ENCODE measurements at regions not wholly inside any gene's neighbourhood (a gene's known extent, or its start where the extent isn't known, plus 50 kb on each side); places are given as distances from the start of the nearest gene placed in this dataset.

- TF ChIP-seq XRCC4 (IDR thresholded peaks at IDR 0.05; ENCODE audit: extremely low read depth, insufficient read depth, insufficient read length) (no peak), TAF7 (tag; IDR thresholded peaks at IDR 0.05) (no peak), POU5F1 (IDR thresholded peaks at IDR 0.05; ENCODE audit: borderline replicate concordance, low read depth, low read length, partially characterized antibody) (no peak)
Measured at GRCh38 chr13:107395927-107396662, 819.2 kb downstream of the LIG4 start (continued).

GRCh38 chr13:107392205-107392604 lies 823.1 kb downstream of the LIG4 start:
- intact Hi-C loops (cut with micrococcal nuclease) (no loop called here), in situ Hi-C loops (cut with MboI) (no loop called here)
- BruUV-seq (replicated peaks) = no TSS peak
- Histone ChIP-seq H3K9me1 (ENCODE audit: control insufficient read depth, insufficient read depth, low read length) (no peaks in the 10 kb centered on the region), H3K27ac (ENCODE audit: extremely low read depth, low read depth, low read length) (no peak overlapping the region), H3K4me1 (replicated peaks in 1 of 2; ENCODE audit: control insufficient read depth in 2 of 2, insufficient read depth in 2 of 2, low read length in 2 of 2) (no peaks in the 10 kb centered on the region), H3K4me2 (ENCODE audit: insufficient read depth, low read length) (no peak overlapping the region), H3K36me3 (ENCODE audit: control insufficient read depth, insufficient read depth, low read length) (no peaks in the 10 kb centered on the region), H3K79me2 (ENCODE audit: control insufficient read depth, insufficient read depth, low read length) (no peaks in the 10 kb centered on the region), H4K20me1 (replicated peaks; ENCODE audit: control insufficient read depth, insufficient read depth, low read length) (no peaks in the 10 kb centered on the region), H3K4me3 (no peak overlapping the region), H3K27me3 (ENCODE audit: control insufficient read depth in 2 of 2, insufficient read depth in 2 of 2, low read length in 2 of 2) (no peaks in the 10 kb centered on the region), H3K9me3 (replicated peaks; ENCODE audit: control insufficient read depth, insufficient read depth, low read depth, low read length) (no peaks in the 10 kb centered on the region), H3K9ac (ENCODE audit: insufficient read depth in 1 of 2, low read depth in 2 of 2, low read length in 2 of 2) (no peak overlapping the region), H2AFZ (ENCODE audit: low read depth, low read length) (no peak overlapping the region)
- ChIA-PET CTCF (ENCODE audit: low intra/inter-chr PET ratio) (no interaction called here), POLR2A (no interaction called here)
- FAIRE-seq (no peak), ATAC-seq (no peak), DNase-seq (ENCODE audit: extremely low read depth in 1 of 4, low spot score in 3 of 4) (no peak)
- 0% methylated on average over 1 of the region's 1 CpG for WGBS (ENCODE audit: insufficient coverage, low coverage, missing lambda C conversion rate)
- no peak for TF ChIP-seq ZNF165 (CRISPR knock-in tag; IDR thresholded peaks at IDR 0.05; ENCODE audit: borderline replicate concordance)
- no peak for TF ChIP-seq OTX1 (CRISPR knock-in tag; IDR thresholded peaks at IDR 0.05)
- TF ChIP-seq SMC3 (conservative IDR thresholded peaks at IDR 0.05; ENCODE audit: insufficient read depth, low read depth, low read length) = no peak
- no peak for TF ChIP-seq AFF4 (CRISPR knock-in tag; IDR thresholded peaks at IDR 0.05)
- no peak for TF ChIP-seq ZNF395 (CRISPR knock-in tag; IDR thresholded peaks at IDR 0.05)
- no peak for TF ChIP-seq MYC (IDR thresholded peaks at IDR 0.05; ENCODE audit: low read depth, low read length)
- TF ChIP-seq MYC (CRISPR knock-in tag; IDR thresholded peaks at IDR 0.05; ENCODE audit: borderline replicate concordance, low read depth) = no peak

Measured in K562 (cell line).